GM21528 (cell line): ENCODE measurements at regions not wholly inside any gene's neighbourhood (a gene's known extent, or its start where the extent isn't known, plus 50 kb on each side); places are given as distances from the start of the nearest gene placed in this dataset.
"Not testable (repeated sequence)": the region's sequence is repeated elsewhere in the genome, so short reads cannot be mapped to it uniquely, and the experiment has no call there.

Source experiments
- ATAC-seq: cut with Tn5 transposase; IDR thresholded peaks from one replicate; pipeline ENCODE4 v1.9.1; 2021; ENCODE audit warnings: mild to moderate bottlenecking, moderate library complexity; ENCODE audit not compliant: unreplicated experiment, low FRiP score

DNA sequence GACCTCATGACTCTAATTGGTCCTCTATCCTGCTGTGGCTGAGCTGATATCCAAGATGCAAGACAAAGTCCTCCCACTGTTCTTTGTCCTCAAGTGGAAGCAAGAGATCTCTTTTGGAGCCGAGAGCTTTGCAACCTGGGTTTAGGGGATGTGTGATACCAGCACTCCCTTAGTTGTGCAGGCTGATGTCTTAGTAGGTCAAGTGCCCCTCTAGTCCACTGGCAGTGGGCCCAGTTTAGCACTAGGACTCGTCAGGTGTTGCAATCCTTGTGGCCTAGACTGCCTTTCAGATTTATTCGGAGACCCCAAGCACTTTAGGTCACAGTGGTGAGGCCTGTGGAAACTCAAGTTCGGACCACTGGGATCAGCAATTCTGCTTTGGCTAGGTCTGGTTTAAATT is 64.0 kb downstream of the GPRASP3 start:
- ATAC-seq, result no peak

DNA sequence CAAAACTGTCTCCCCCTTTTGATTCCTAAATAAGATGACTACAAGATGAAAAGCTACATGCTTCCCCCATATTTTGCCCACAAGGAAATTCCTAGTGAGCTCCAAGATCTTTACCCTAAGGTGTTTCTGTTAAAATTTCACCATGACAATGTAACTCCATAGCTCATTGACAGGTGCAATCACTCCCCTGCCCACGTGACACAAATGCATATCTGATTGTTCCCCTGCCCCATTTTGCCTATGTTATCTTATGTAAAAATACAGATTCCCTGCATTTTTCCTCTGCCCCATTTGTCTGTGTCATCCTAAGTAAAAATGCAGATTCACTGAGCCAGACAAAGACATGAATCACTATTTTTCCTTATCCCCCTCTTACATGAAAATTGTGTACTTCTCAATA is 66.7 kb downstream of the GPRASP3 start:
- no peak for ATAC-seq

DNA sequence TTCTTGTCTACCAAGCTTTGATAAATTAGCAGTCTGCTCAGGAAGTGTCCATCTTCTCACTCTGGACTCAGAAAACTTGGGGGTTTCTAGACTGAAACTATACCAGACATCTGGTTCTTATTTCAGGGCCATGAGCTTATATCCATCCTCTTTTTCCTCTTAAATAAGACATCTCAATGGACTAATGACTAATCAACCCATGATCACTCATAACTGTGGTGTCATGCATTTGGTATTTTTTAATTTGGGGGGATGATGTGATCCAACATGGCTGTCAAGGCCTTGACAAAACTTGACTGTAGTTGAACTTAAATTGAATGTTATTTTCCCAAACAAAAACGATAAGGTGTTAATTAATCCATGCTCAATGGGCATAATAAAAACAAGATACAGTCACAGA is 87.8 kb downstream of the GPRASP3 start:
- no peak for ATAC-seq

DNA sequence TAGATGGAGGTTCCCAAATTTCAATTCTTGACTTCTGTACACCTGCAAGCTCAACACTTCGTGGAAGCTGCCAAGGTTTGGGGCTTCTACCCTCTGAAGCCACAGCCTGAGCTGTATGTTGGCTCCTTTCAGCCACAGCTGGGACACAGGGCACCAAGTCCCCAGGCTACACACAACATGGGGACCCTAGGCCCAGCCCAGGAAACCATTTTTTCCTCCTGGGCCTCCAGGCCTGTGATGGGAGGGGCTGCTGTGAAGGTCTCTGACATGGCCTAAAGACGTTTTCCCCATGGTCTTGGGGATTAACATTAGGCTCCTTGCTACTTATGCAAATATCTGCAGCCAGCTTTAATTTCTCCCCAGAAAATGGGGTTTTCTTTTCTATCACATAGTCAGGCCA is 97.7 kb downstream of the GPRASP3 start:
- not testable (repeated sequence) for ATAC-seq

DNA sequence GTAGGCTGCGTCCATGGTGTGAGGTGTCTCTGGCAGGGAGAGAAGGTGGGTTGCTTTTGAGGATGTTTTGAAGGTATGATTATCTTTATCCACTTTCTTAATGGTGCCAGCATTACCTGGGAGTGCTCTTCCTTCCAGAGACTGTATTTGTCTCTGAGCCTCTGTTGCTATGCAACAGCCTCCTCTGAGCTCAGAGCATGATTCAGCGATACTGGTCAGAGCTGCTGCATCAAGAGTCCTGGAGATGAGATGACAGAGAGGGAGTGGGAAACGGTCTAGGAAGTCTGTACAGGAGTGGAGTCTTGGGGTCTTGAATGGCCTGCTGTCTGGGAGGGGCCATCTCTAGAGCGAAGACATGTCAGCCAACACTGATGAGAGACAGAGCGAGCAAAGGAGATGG is 104.4 kb upstream of the RAB40AL start:
- ATAC-seq, result no peak

DNA sequence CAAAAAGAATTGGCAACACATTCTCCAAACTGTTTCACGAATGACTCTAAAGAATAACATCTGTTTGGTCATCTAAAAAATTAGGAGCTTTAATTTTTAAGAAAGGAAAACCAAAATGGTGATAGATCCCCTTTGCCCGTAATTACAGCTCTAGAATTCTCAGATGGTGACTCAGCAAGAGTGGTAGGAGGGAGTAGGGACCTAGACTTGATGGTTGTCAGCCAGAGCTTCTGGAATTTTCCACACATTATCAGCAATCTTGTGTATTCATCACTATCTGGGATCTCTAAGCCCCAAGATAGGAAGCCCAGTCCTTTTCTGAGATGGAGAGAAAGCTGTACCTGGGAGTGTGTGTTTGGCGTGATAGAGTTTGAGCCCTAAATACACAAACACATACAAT is 103.9 kb upstream of the RAB40AL start:
- ATAC-seq, result no peak

DNA sequence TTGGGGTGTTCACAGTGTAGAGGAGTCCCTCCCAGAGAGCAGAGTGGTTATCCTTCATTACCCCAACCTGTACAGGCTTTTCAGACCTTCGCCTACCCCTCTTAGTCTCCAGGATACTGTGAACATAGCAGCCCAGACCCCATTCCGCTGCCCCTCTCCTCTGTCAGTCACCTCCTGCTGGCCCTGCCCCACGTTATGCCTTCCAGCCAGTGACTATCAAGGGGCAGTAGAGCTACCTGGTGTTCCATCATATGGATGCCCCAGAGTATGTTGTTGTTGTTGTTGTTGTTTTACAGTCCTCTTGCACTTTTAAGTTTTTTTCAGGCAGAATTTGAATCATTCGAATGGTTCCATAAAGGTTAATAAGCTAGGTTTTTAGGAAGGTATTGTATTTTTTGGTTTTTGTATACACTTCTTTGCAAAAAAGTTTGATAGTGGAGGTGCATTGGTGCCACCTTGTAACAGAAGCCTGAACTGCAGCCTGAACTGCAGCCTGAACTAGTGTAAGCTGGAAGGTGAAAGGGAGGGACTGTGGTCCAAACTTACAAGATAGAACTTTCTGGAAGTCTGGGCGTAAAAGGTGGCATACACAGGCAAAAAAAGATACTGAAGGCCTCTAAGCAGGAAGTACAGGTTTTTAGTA is 101.4 kb upstream of the RAB40AL start:
- no peak for ATAC-seq

DNA sequence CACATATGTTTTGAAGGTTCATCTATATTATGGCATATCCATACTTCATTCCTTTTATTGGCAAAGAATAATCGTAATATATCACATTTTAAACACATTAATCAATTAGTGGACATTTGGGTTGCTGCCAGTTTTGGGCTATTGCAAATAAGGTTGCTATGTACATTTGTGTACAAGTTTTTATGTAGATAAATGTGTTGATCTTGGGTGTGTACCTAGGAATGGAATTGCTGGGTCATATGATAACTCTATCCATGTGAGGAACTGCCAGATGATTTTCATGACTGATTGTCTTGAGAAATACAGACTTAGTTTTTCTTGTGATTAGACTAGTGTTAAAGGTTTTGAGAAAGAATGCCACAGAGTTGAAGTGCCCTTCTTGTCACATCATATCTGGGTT is 99.2 kb upstream of the RAB40AL start:
- no peak for ATAC-seq

DNA sequence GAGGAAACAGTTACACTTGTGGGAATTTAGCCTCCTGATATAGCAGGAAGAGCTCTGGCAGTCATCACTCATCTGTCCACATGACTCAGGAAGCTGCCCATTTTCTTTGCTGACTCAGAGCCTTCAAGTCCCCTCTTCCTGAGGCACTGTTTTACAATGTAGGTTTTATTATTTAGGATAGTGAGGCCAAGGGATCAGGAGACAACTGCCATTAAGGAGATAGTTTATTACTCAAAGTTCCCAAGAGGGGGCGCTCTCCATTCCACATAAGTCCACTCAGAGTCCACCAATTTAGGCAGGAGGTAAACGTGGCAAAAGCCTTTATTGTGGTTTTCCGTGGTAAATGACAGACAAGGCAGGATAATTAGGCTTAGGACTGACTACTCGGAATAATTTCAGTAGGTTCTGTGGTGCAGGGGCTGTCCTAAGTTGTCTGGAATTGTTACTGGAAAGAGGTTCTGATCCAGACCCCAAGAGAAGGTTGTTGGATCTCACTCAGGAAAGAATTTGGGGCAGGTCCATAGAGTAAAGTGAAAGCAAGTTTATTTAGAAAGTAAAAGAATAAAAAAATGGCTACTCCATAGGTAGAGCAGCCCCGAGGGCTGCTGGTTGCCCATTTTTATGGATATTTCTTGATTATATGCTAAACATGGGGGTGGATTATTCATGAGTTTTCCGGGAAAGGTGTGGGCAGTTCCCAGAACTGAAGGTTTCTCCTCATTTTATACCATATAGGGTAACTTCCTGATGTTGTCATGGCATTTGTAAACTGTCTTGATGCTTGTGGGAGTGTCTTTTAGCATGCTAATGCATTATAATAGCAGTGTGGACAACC is 96.0 kb upstream of the RAB40AL start:
- no peak for ATAC-seq

DNA sequence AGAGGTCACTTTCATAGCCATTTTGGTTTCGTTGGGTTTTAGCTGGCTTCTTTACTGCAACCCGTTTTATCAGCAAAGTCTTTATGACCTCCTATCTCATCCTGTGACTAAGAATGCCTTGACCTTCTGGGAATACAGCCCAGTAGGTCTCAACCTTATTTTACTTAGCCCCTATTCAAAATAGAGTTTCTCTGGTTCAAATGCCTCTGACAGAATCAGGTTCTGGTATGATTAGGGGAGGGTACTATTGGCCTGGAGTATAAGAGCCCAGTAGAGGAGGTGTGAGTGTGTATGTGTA is 95.4 kb upstream of the RAB40AL start:
- ATAC-seq, result no peak

DNA sequence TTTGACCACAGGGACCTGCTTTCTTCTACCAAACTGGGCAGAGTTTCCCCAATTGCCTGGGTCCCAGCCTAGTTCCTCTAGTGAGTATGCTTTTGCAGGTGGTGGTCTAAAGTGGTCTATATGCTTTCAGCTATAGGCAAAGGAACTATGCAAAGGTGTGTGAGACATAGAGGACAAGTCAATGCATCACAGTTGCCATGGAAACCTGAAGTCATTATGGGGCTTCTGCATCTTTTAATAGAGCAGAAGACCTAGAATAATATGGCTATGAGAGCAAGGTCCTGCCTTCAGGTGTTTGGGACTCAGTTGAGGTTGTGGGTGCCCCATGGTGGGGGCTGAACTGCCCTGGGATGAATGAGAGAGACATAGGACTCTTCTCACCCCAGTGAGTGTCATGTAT is 92.1 kb upstream of the RAB40AL start:
- no peak for ATAC-seq

DNA sequence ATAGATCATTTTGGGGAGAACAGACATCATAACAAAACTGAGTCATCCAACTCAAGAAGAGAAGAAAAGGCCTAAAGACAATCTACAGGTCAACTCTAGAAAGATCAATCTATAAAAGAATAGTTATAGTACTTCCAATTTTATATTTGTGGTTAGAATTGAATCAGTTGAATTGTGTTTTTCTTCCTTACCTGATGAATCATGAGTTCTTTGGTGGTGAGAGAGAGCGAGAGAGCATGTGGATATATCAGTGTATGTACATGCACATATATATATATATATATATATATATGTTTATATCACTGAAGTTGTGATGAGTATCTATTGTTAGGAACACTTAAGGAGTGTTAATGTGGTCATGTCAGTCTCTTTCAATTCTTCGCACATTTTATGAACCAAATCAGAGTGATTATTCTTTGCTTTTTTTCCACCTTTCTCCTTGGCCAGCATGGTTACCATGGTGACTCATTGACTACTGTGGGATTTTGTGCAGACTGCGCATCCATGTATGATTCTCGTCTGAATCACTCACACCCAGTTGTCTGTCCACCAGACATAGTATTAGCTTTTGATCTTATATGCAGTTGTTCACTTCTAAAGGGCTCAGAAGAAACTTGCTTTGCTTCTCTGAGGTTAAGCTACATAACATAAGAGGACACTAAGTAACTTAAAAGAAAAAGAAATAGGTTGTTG is 90.4 kb upstream of the RAB40AL start:
- no peak for ATAC-seq

DNA sequence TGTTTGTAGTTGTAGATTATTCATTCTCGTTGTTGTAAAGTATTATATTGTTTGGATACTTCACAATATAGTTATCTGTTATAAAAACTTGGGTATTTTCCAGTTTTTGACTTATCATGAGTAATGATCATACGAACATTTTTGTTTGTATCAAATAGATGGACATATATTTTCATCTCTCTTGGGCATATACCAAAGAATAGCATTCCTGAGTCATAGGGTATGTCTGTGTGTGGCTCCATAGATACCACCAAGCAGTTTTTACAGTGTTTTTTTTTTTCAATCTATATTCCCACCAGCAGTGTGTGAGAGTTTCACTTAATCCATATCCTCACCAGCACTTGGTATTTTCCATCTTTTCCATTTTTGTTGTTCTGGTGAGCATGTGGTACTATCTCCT is 89.7 kb upstream of the RAB40AL start:
- ATAC-seq, result no peak

DNA sequence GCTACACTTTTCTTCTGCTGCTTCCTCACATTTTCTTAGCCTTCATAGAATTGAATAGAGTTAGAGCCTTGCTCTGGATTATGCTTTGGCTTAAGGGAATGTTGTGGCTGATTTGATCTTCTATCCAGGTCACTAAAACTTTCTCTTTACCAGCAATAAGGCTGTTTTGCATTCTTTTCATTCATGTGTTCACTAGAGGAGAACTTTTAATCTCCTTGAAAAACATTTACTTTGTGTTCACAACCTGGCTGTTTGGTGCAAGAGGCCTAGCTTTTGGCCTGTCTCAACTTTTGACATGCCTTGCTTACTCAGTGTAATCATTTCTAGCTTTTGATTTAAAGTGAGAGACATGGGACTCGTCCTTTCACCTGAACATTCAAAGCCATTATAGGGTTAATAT is 87.7 kb upstream of the RAB40AL start:
- no peak for ATAC-seq

DNA sequence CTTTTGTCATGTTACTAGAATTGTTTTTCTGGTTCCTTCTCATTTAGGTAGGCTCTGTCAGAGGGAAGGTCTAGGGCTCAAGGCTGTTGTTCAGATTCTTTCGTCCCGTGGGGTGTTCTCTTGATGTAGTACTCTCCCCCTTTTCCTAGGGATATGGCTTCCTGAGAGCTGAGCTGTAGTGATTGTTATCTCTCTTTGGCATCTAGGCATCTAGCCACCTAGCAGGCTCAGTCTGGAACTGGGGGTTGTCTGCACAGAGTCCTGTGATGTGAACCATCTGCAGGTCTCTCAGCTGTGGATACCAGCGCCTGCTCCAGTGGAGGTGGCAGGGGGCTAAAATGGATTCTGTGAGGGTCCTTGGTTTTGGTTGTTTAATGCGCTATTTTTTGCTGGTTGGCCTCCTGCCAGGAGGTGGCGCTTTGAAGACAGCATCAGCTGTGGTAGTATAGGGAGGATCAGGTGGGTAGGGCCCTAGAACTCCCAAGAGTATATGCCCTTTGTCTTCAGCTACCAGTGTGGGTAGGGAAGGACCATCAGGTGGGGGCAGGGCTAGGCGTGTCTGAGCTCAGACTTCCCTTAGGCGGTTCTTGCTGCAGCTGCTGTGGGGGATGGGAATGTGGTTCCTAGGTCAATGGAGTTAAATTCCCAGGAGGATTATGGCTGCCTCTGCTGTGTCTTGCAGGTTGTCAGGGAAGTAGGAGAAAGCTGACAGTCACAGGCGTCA is 78.1 kb upstream of the RAB40AL start:
- ATAC-seq, result not testable (repeated sequence)

DNA sequence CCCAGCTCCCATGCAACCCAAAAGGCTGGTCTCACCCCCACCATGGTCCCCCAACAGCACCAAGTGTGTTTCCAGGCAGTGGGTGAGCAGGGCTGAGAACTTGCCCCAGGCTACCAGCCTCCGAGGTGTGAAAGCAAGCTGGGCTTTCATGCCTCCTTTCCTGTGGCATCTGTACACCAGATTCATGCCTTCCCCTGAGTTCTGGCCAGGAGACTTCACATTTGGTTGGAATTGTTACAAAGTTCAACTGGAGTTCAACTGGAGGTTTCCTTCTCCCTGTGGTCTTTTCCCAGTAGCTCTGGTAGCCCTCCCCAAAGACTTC is 77.6 kb upstream of the RAB40AL start:
- no peak for ATAC-seq

DNA sequence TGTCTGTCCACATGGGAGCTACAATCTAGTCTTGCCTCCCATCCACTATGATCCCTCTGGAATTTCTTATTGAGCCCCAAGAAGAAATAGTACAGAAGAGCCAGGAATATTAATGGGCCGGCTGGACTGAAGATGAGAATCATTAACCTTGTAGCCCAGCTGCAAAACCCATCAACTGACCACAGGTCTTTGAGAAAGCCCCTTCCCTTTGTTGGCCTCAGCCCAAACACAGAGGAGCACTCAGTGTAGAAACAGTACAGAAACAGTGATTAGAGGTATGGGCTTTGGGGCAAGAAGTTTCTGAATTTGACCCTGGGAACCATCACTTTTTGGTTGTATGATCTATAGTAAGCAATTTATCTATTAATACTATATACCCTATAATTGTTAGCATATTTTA is 76.8 kb upstream of the RAB40AL start:
- ATAC-seq, result no peak

DNA sequence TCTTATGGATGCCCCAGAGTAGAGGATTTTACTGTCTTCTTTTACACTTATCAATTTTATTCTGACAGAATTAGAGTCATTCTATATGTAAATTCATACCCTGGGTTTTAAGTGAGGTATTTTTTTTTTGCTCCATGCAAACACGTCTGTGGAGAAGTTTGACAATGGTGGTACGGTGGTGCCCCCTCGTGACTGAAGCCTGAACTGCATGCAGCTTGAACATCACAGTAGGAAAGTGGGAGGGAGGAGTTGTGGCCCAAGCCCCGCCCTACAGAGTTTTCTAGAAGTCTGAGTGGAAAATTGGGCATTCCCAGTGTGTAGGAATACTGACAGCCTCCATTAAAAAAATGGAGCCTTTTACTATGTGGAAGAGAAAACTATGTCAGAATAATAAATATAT is 73.3 kb upstream of the RAB40AL start:
- peak; percentile 96 for ATAC-seq

DNA sequence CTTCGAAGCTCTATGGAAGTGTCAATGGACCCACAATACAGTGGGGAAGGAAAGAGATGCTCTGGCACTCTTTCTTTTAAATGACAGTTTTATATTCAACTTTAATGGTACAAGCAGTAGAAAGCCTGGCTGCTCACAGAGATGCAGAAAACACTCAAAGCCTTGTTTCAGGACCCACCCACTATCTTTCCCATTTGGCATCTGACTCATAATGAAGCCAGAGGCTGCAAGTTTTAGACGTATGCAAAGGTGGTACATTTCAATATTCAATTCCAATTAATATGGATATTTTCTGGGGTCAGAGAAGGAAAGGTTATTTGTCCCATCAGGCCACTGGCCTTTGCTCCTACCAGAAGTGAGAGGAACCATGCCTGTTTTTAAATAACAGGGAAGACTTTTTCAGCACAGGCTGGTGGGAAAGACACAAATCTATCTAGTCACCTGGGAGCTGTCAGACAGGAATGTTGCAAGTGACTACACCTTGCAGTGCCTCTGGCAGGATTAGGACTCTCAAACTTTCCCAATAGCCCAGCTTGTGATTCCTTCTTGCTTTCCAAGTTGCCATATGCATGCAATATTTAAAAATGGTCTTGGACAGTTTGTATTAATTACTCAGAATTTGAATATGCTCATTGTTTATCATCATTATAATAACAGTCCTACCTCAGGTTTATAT is 70.0 kb upstream of the RAB40AL start:
- ATAC-seq, result no peak

DNA sequence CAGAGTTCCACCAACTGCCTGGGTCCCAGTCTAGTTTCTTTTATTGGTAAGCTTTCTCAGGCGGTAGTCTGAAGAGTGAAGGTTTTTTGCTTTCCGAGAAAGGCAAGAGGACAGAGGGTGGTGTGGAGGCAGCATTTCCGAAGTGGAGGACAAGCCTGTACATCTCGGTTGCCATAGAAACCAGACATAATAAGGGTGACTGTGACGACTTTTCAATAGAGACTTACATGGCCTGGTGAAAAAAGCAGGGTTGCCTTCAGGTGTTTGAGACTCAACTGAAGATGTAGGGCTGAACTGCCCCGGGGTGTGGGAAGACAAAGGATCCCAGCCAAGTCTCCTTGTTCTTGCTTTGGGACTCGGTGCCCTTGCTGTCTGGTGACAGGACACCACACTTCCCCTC is 53.6 kb upstream of the RAB40AL start:
- no peak for ATAC-seq
